WERI-Rb-1 (cell line): ENCODE measurements at regions not wholly inside any gene's neighbourhood (a gene's known extent, or its start where the extent isn't known, plus 50 kb on each side); places are given as distances from the start of the nearest gene placed in this dataset.

ENCODE experiments used
- DNase-seq: peaks from one replicate; pipeline ENCODE4 v3.0.0-alpha.2; 2020
- H3K27ac ChIP-seq: fragments of 250-450 bp; sonication (Bioruptor Pico); 2 replicates; pipeline ENCODE4 v1.5.1; 2020; ENCODE audit warnings: mild to moderate bottlenecking, moderate library complexity
- H3K27me3 ChIP-seq: fragments of 250-450 bp; sonication (Bioruptor Pico); 2 replicates; pipeline ENCODE4 v1.5.1; 2021; ENCODE audit warnings: mild to moderate bottlenecking, low read depth, moderate library complexity; ENCODE audit not compliant: insufficient read depth, severe bottlenecking
- H3K36me3 ChIP-seq: fragments of 250-450 bp; sonication (Bioruptor Pico); 2 replicates; pipeline ENCODE4 v1.5.1; 2020; ENCODE audit warnings: mild to moderate bottlenecking, moderate library complexity
- H3K4me3 ChIP-seq: 2 replicates; pipeline ENCODE4 v1.5.1; 2011; ENCODE audit warnings: low read depth, mild to moderate bottlenecking, control low read depth, low read length
- H3K9me3 ChIP-seq: fragments of 250-450 bp; sonication (Bioruptor Pico); 2 replicates; pipeline ENCODE4 v1.5.1; 2021; ENCODE audit warnings: mild to moderate bottlenecking, moderate library complexity; ENCODE audit not compliant: severe bottlenecking
- TF ChIP-seq, protein P1 (sequence below): IDR thresholded peaks from 2 replicates; pipeline ENCODE4 v1.5.1; 2011; ENCODE audit warnings: low read depth, mild to moderate bottlenecking, control low read depth, inconsistent platforms, low read length

DNA sequence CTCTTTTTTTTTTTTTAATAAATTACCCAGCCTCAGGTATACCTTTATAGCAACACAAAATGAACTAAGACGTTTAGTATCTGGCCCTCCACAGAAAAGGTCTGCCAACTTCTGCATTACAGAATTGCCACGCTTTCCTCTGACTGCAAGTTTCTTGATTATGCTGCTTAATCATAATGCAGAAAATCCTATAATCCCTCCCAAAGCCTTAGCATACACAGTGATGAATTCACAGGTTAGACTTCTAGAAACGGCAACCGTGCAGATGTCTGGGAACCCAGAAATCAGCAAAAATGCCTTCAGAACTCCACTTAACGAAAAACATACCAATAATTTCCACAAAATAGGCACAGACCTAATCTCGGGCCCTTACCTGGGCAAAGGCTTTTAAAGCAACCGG is 144.7 kb upstream of the FRMD4B start:
- no peak overlapping the region for H3K27ac ChIP-seq
- H3K4me3 ChIP-seq, result no peak overlapping the region
- DNase-seq, result no peak
- peaks cover 5% of the 10 kb centered on the region for H3K27me3 ChIP-seq
- H3K36me3 ChIP-seq, result no peaks in the 10 kb centered on the region
- TF ChIP-seq, protein P1, sequence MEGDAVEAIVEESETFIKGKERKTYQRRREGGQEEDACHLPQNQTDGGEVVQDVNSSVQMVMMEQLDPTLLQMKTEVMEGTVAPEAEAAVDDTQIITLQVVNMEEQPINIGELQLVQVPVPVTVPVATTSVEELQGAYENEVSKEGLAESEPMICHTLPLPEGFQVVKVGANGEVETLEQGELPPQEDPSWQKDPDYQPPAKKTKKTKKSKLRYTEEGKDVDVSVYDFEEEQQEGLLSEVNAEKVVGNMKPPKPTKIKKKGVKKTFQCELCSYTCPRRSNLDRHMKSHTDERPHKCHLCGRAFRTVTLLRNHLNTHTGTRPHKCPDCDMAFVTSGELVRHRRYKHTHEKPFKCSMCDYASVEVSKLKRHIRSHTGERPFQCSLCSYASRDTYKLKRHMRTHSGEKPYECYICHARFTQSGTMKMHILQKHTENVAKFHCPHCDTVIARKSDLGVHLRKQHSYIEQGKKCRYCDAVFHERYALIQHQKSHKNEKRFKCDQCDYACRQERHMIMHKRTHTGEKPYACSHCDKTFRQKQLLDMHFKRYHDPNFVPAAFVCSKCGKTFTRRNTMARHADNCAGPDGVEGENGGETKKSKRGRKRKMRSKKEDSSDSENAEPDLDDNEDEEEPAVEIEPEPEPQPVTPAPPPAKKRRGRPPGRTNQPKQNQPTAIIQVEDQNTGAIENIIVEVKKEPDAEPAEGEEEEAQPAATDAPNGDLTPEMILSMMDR, result no peak
- no peaks in the 10 kb centered on the region for H3K9me3 ChIP-seq

DNA sequence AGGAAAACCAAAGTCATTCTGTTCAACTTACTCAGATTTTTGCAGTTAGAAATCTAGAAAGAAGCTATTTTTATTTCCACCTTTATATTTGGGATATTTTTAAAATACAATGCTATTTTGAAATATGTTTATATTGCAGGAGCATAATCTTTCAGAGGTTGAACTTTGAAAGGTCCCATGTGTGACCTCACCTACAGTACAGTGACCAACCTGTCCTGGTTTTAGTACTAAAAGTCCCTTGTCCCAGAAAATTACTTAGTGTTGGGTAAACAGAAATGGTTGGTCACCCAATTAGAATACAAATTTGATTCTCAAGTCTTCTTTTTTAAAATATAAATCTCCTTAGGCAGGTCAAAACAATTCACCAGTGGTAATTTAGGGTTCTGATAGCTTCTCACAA is 141.6 kb upstream of the FRMD4B start:
- TF ChIP-seq, protein P1, result no peak
- no peak for DNase-seq

DNA sequence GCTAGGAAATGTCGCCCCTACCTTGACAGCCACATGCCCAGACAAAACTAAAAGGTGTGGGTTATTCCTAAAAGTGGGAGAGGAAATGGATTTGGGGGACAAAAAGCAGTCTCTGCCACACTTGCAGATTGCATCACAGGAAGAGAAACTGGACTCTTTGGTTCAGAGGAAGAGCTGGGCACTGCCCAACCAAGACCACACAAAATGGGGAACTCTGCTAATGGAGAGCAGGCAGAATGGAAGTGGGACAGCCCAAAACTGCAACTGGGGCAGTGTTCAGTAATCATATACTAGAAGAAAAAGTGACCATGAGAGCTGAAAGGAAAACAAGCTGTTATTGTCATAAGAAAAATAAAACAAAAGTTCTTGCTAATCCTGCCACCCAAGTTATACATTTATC is 138.9 kb upstream of the FRMD4B start:
- Histone ChIP-seq H3K4me3 (no peak overlapping the region), H3K27ac (no peak overlapping the region), H3K27me3 (peaks cover 5% of the 10 kb centered on the region), H3K36me3 (no peaks in the 10 kb centered on the region), H3K9me3 (no peaks in the 10 kb centered on the region)
- TF ChIP-seq, protein P1, result no peak
- DNase-seq, result no peak

More for the DNA sequence above, 141.6 kb upstream of the FRMD4B start:
- Histone ChIP-seq H3K27ac (no peak overlapping the region), H3K4me3 (no peak overlapping the region), H3K9me3 (no peaks in the 10 kb centered on the region), H3K27me3 (peaks cover 5% of the 10 kb centered on the region), H3K36me3 (no peaks in the 10 kb centered on the region)

DNA sequence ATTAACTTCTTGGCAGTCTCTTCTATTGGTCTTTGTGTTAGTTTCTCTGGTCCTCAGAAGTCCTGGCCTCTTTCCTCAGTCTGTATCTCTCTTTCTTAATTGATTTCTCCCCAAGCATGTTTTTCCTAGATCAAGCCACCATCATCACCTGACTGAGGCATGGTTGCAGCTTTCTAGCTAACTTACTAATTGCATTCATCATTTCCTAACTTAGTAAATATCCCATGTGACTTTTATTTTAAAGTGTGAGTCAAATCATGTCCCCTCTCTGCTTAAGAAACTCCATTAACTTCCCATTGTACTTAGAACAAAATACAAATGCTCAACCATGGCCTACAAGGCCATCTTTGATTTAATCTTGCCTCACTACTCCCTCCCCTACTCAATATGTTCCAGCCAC is 135.4 kb upstream of the FRMD4B start:
- no peak for DNase-seq
- H3K9me3 ChIP-seq, result no peaks in the 10 kb centered on the region
- H3K36me3 ChIP-seq, result no peaks in the 10 kb centered on the region
- H3K4me3 ChIP-seq, result no peak overlapping the region
- H3K27ac ChIP-seq, result no peak overlapping the region
- no peaks in the 10 kb centered on the region for H3K27me3 ChIP-seq
- TF ChIP-seq, protein P1, result no peak

DNA sequence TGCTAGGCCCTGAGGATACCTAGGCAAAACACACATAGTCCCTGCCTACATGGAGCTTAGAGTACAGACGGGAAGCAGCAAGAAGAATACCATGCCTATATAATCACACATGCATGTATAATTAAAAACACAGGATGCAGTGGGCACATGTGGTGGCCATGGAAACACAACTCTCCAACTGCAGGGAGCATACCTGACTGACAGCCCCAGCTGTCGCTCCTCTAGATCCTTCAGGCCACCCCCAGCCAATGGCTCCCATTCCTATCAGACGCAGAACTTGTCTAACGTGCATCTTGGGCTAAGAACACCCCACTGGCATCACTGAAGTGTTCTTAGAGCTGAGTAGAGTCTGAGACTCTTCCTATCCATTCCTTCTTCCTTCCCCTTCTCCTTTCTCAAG is 125.5 kb upstream of the FRMD4B start:
- no peak overlapping the region for H3K4me3 ChIP-seq
- H3K9me3 ChIP-seq, result peaks cover 3% of the 10 kb centered on the region
- peaks cover 7% of the 10 kb centered on the region for H3K27me3 ChIP-seq
- H3K27ac ChIP-seq, result no peak overlapping the region
- H3K36me3 ChIP-seq, result no peaks in the 10 kb centered on the region
- TF ChIP-seq, protein P1, result no peak
- no peak for DNase-seq

DNA sequence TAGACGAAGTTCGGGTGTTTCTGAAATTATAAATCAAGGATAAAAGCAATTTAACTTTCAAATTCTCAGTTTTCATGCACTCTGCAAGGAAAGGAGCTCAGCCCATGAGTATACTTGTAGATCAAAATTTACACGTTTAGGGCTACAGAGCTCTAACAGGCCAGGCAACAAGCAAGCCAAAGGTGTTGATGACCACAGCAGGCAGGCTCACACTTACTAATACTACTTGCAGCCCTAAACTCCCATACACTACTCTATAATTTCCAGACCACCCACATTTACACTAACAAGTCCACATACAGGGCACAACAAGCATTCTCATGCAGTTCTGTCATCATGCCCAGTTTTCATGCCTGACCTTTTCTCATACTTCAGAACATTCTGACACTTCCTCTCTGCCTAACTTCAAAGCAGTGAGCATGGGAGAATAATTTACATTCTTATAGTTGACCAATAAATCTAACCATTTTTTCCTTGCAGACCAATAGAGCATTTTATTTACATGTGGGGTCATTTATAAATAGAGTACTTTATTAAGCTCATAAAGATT is 124.7 kb upstream of the FRMD4B start:
- Histone ChIP-seq H3K9me3 (peaks cover 3% of the 10 kb centered on the region), H3K27ac (no peak overlapping the region), H3K4me3 (no peak overlapping the region), H3K36me3 (no peaks in the 10 kb centered on the region), H3K27me3 (peaks cover 7% of the 10 kb centered on the region)
- TF ChIP-seq, protein P1, result no peak
- no peak for DNase-seq
